H1 (cell line): ENCODE measurements at regions not wholly inside any gene's neighbourhood (a gene's known extent, or its start where the extent isn't known, plus 50 kb on each side); places are given as distances from the start of the nearest gene placed in this dataset.

Experiments used
- CTCF ChIA-PET: fragments of 300-600 bp; sonication (Branson Sonifier 250); formaldehyde crosslinking; loops from one replicate; lab custom pipeline; 2021; ENCODE audit not compliant: partially characterized antibody; lab: Charles Lee
- POLR2A ChIA-PET: fragments of 300-600 bp; sonication (Branson Sonifier 250); formaldehyde crosslinking; loops from one replicate; lab custom pipeline; 2021; ENCODE audit warnings: inconsistent platforms; ENCODE audit not compliant: partially characterized antibody; lab: Charles Lee
- DNase-seq, 2 experiments: peaks; one replicate each; pipeline versions ENCODE4 v3.0.0 to v3.0.0-alpha.2; 2010 to 2022; ENCODE audit warnings: low spot score in 2 of 2, low read depth in 1 of 2, mixed read lengths in 1 of 2
- FAIRE-seq: peaks from 2 replicates; lab custom pipeline; 2011; peaks lifted over from hg19 to GRCh38; lab: Jason Lieb, UNC
- H2AFZ ChIP-seq: 2 replicates; pipeline ENCODE4 v1.8.1; 2012; ENCODE audit warnings: low read length, inconsistent platforms
- H2AK5ac ChIP-seq: 2 replicates; pipeline ENCODE4 v1.6.1; 2013; ENCODE audit warnings: low read depth, low read length
- H2BK120ac ChIP-seq: replicated peaks from 2 replicates; pipeline ENCODE3; 2013; ENCODE audit warnings: low read depth, low read length, inconsistent platforms
- H2BK12ac ChIP-seq: 2 replicates; pipeline ENCODE4 v1.6.1; 2013; ENCODE audit warnings: low read depth, low read length
- H2BK15ac ChIP-seq: 2 replicates; pipeline ENCODE4 v1.6.1; 2013; ENCODE audit warnings: low read length
- H2BK20ac ChIP-seq: 2 replicates; pipeline ENCODE4 v1.6.1; 2013; ENCODE audit warnings: low read length
- H2BK5ac ChIP-seq: 2 replicates; pipeline ENCODE4 v1.6.1; 2013; ENCODE audit warnings: low read depth, low read length
- H3K14ac ChIP-seq: 2 replicates; pipeline ENCODE4 v1.6.1; 2013; ENCODE audit warnings: inconsistent platforms; ENCODE audit not compliant: insufficient read length
- H3K18ac ChIP-seq: 2 replicates; pipeline ENCODE4 v1.6.1; 2013; ENCODE audit warnings: low read length; ENCODE audit errors: extremely low read depth
- H3K23ac ChIP-seq: 2 replicates; pipeline ENCODE4 v1.6.1; 2013; ENCODE audit warnings: inconsistent platforms; ENCODE audit not compliant: insufficient read length
- H3K23me2 ChIP-seq: 2 replicates; pipeline ENCODE4 v1.6.1; 2013; ENCODE audit warnings: low read depth, low read length
- H3K27ac ChIP-seq: 2 replicates; pipeline ENCODE4 v1.6.1; 2011; ENCODE audit warnings: low read depth, low read length, inconsistent platforms
- H3K27me3 ChIP-seq, 4 experiments: replicated peaks in 1 of 4; 1 replicate in 1 of 4; 2 replicates in 3 of 4; pipeline versions ENCODE4 v1.6.1 to v1.8.1; 2011 to 2013; ENCODE audit warnings: low read length in 3 of 4, mild to moderate bottlenecking in 3 of 4, inconsistent platforms in 2 of 4, mixed read lengths in 2 of 4, moderate library complexity in 1 of 4; ENCODE audit not compliant: control insufficient read depth in 3 of 4, insufficient read depth in 3 of 4; ENCODE audit errors: extremely low read depth in 1 of 4
- H3K36me3 ChIP-seq, 4 experiments: 2 replicates each; pipeline versions ENCODE4 v1.6.1 to v1.8.1; 2011 to 2013; ENCODE audit warnings: mild to moderate bottlenecking in 4 of 4, low read length in 3 of 4, moderate library complexity in 2 of 4, control low read depth in 1 of 4, inconsistent platforms in 1 of 4; ENCODE audit not compliant: insufficient read depth in 4 of 4, control insufficient read depth in 2 of 4
- H3K4ac ChIP-seq: replicated peaks from 2 replicates; pipeline ENCODE3; 2013; ENCODE audit warnings: low read length, low read depth, mixed read lengths, inconsistent platforms; ENCODE audit not compliant: insufficient read length
- H3K4me1 ChIP-seq, 4 experiments: replicated peaks in 1 of 4; 1 replicate in 1 of 4; 2 replicates in 3 of 4; pipeline versions ENCODE4 v1.6.1 to v1.8.1; 2011 to 2013; ENCODE audit warnings: low read length in 3 of 4, inconsistent platforms in 2 of 4, mixed read lengths in 1 of 4; ENCODE audit not compliant: insufficient read depth in 4 of 4, control insufficient read depth in 3 of 4
- H3K4me2 ChIP-seq, 2 experiments: 2 replicates each; pipeline versions ENCODE4 v1.6.1 to v1.8.1; 2011 to 2013; ENCODE audit warnings: low read depth in 2 of 2, low read length in 2 of 2, control low read depth in 1 of 2, inconsistent platforms in 1 of 2, mild to moderate bottlenecking in 1 of 2; ENCODE audit not compliant: insufficient read depth in 1 of 2
- H3K4me3 ChIP-seq, 4 experiments: fragments of 200-600, 300-600 bp in 1 of 4; sonication (generic), shearing (Covaris generic), sonication (Bioruptor Twin) in 1 of 4; 2 replicates each; pipeline versions ENCODE4 v1.5.1 to v1.8.1; 2011 to 2016; ENCODE audit warnings: low read length in 4 of 4, low read depth in 3 of 4, control low read depth in 2 of 4, inconsistent platforms in 2 of 4, mild to moderate bottlenecking in 2 of 4, mixed read lengths in 1 of 4, moderate library complexity in 1 of 4; ENCODE audit not compliant: insufficient read depth in 2 of 4; ENCODE audit errors: extremely low read depth in 1 of 4
- H3K56ac ChIP-seq: replicated peaks from 2 replicates; pipeline ENCODE3; 2013; ENCODE audit warnings: low read depth, mild to moderate bottlenecking, mixed read lengths, low read length, inconsistent platforms; ENCODE audit not compliant: insufficient read length
- H3K79me1 ChIP-seq: 2 replicates; pipeline ENCODE4 v1.6.1; 2013; ENCODE audit warnings: low read depth, low read length, control low read depth
- H3K79me2 ChIP-seq, 2 experiments: 2 replicates each; pipeline versions ENCODE4 v1.6.1 to v1.8.1; 2012 to 2013; ENCODE audit warnings: low read length in 2 of 2, mild to moderate bottlenecking in 2 of 2, inconsistent platforms in 1 of 2; ENCODE audit not compliant: insufficient read depth in 2 of 2, control insufficient read depth in 1 of 2
- H3K9ac ChIP-seq, 4 experiments: replicated peaks in 1 of 4; 1 replicate in 1 of 4; 2 replicates in 3 of 4; pipeline versions ENCODE4 v1.6.1 to v1.8.1; 2011 to 2013; ENCODE audit warnings: low read depth in 3 of 4, low read length in 3 of 4, control low read depth in 2 of 4, mild to moderate bottlenecking in 2 of 4, moderate library complexity in 2 of 4, inconsistent platforms in 1 of 4; ENCODE audit errors: extremely low read depth in 1 of 4
- H3K9me3 ChIP-seq, 2 experiments: 2 replicates each; pipeline versions ENCODE4 v1.6.1 to v1.8.1; 2012 to 2013; ENCODE audit warnings: mild to moderate bottlenecking in 2 of 2, moderate library complexity in 2 of 2, control low read depth in 1 of 2, inconsistent platforms in 1 of 2, low read depth in 1 of 2, low read length in 1 of 2, mixed read lengths in 1 of 2; ENCODE audit not compliant: insufficient read depth in 2 of 2
- H4K20me1 ChIP-seq, 2 experiments: replicated peaks in 1 of 2; 2 replicates each; pipeline versions ENCODE3 to v1.8.1; 2011 to 2013; ENCODE audit warnings: inconsistent platforms in 2 of 2, low read length in 2 of 2, mild to moderate bottlenecking in 1 of 2; ENCODE audit not compliant: insufficient read depth in 2 of 2, control insufficient read depth in 1 of 2
- H4K5ac ChIP-seq: 2 replicates; pipeline ENCODE4 v1.6.1; 2013; ENCODE audit warnings: low read length, low read depth, mixed read lengths, inconsistent platforms; ENCODE audit not compliant: insufficient read length
- H4K8ac ChIP-seq: 2 replicates; pipeline ENCODE4 v1.8.0; 2013; ENCODE audit warnings: mild to moderate bottlenecking, moderate library complexity, low read length, inconsistent platforms; ENCODE audit not compliant: insufficient read depth; ENCODE audit errors: extremely low read depth
- H4K91ac ChIP-seq: replicated peaks from 2 replicates; pipeline ENCODE3; 2013; ENCODE audit warnings: low read length, mixed read lengths, inconsistent platforms; ENCODE audit not compliant: insufficient read length
- CBX8 ChIP-seq: fragments of 300-800, 300-1000 bp; sonication (generic); IDR thresholded peaks from 2 replicates; pipeline ENCODE4 v1.7.1; 2016; ENCODE audit warnings: low read depth, low read length, borderline replicate concordance
- CHD1 ChIP-seq: IDR thresholded peaks from 2 replicates; pipeline ENCODE4 v1.6.1; 2012; ENCODE audit warnings: low read depth, low read length, improper control_type of control experiment
- CTBP2 ChIP-seq: IDR thresholded peaks from 2 replicates; pipeline ENCODE4 v1.7.0; 2011; ENCODE audit warnings: borderline replicate concordance, mild to moderate bottlenecking, moderate library complexity, mixed read lengths, low read length; ENCODE audit not compliant: insufficient read depth, insufficient read length
- GTF2F1 ChIP-seq: IDR thresholded peaks from 2 replicates; pipeline ENCODE4 v1.6.1; 2012; ENCODE audit warnings: low read depth, low read length, improper control_type of control experiment, borderline replicate concordance
- NANOG ChIP-seq: IDR thresholded peaks from 2 replicates; pipeline ENCODE4 v1.6.1; 2011; ENCODE audit warnings: low read length, low read depth, mild to moderate bottlenecking, inconsistent platforms; ENCODE audit not compliant: insufficient read depth, poor library complexity, severe bottlenecking
- SIN3A ChIP-seq, 2 experiments: IDR thresholded peaks in 1 of 2; conservative IDR thresholded peaks in 1 of 2; 2 replicates each; pipeline ENCODE4 v1.6.1; 2011 to 2012; ENCODE audit warnings: low read length in 2 of 2, improper control_type of control experiment in 1 of 2, low read depth in 1 of 2, mild to moderate bottlenecking in 1 of 2
- TAF7 ChIP-seq: optimal IDR thresholded peaks from 2 replicates; pipeline ENCODE3; 2011; ENCODE audit warnings: low read depth, mild to moderate bottlenecking, inconsistent platforms, low read length, moderate library complexity, borderline replicate concordance
- WGBS, 2 experiments: shearing (Covaris generic) in 1 of 2; methylation state at CpG; one replicate each; pipeline versions ENCODE4 v1.1.6 to v1.1.7; 2013 to 2015; ENCODE audit warnings: low lambda C conversion rate in 2 of 2, mixed read lengths in 2 of 2, inconsistent platforms in 1 of 2, low coverage in 1 of 2, missing lambda C conversion rate in 1 of 2; ENCODE audit not compliant: insufficient replicate concordance in 2 of 2, insufficient coverage in 1 of 2, insufficient read length in 1 of 2; ENCODE audit errors: extremely low coverage in 1 of 2, missing lambda C conversion rate in 1 of 2; 5-methylcytosine and 5-hydroxymethylcytosine counted together

GRCh38 chr13:111611651-111612050, 291.2 kb downstream of the TEX29 start:
- Histone ChIP-seq H3K9me3 (no peaks in the 10 kb centered on the region), H2AFZ (no peak overlapping the region), H3K23me2 (no peaks in the 10 kb centered on the region), H3K18ac (no peak overlapping the region), H3K23ac (no peak overlapping the region), H2BK12ac (no peak overlapping the region), H3K4me3 (no peak overlapping the region), H2BK20ac (no peak overlapping the region), H3K14ac (no peak overlapping the region), H2BK120ac (no peak overlapping the region), H3K4me2 (no peak overlapping the region), H4K20me1 (no peaks in the 10 kb centered on the region), H4K5ac (no peak overlapping the region), H3K79me2 (no peaks in the 10 kb centered on the region), H4K8ac (no peak overlapping the region), H3K27ac (no peak overlapping the region), H3K27me3 (no peaks in the 10 kb centered on the region), H3K4me1 (no peaks in the 10 kb centered on the region), H3K9ac (no peak overlapping the region), H3K4ac (no peak overlapping the region), H2BK5ac (no peak overlapping the region), H4K91ac (no peak overlapping the region), H2AK5ac (no peak overlapping the region), H3K36me3 (no peaks in the 10 kb centered on the region), H3K79me1 (no peaks in the 10 kb centered on the region), H3K56ac (no peak overlapping the region), H2BK15ac (no peak overlapping the region)
- 84% methylated on average over 6 of the region's 6 CpGs; no CpG with 5 or more reads in 1 of the 2 experiments for WGBS, 2 experiments
- no peak for FAIRE-seq
- ChIA-PET POLR2A (no interaction called here), CTCF (interaction anchor here (0.9 to 1.9 kb wide), 3 partner anchors 8 to 53 kb away, joined by 3 to 7 read pairs (median 4); no protein-coding TSS in a partner anchor)
- DNase-seq = no peak
- TF ChIP-seq CTBP2 (no peak), CHD1 (no peak), TAF7 (no peak), NANOG (no peak), GTF2F1 (no peak), CBX8 (no peak), SIN3A (conservative IDR thresholded peaks at IDR 0.05 in 1 of 2, IDR thresholded peaks at IDR 0.05 in 1 of 2; ENCODE audit: low read depth in 1 of 2, low read length in 2 of 2) (no peak)
